Hippocampal formation (tissue), 2 donors: ENCODE measurements at regions not wholly inside any gene's neighbourhood (a gene's known extent, or its start where the extent isn't known, plus 50 kb on each side); places are given as distances from the start of the nearest gene placed in this dataset.

ENCODE experiments used
- DNase-seq, 2 donors: peaks; one replicate each; lab custom pipeline; 2025; lab: John Stamatoyannopoulos, UW

- DNase-seq = no peak
Observed at GRCh38 chr20:58139849-58140786, 88.3 kb downstream of the ANKRD60 start.

- DNase-seq = no peak
Observed at GRCh38 chr20:58138395-58138794, 90.1 kb downstream of the ANKRD60 start.

- no peak for DNase-seq
Observed at GRCh38 chr20:58137651-58138265, 90.7 kb downstream of the ANKRD60 start.

GRCh38 chr20:58137236-58137635 is 91.2 kb downstream of the ANKRD60 start:
- no peak for DNase-seq

- no peak for DNase-seq
Observed at GRCh38 chr20:58136149-58136484, 92.3 kb downstream of the ANKRD60 start.

- no peak for DNase-seq
Observed at GRCh38 chr20:58135441-58136148, 92.9 kb downstream of the ANKRD60 start.

- no peak for DNase-seq
Observed at GRCh38 chr20:58133020-58133808, 95.2 kb downstream of the ANKRD60 start.

- no peak for DNase-seq
Observed at GRCh38 chr20:58131551-58132142, 96.8 kb downstream of the ANKRD60 start.

- no peak for DNase-seq
Observed at GRCh38 chr20:58131151-58131550, 97.3 kb downstream of the ANKRD60 start.

GRCh38 chr20:58130581-58130980 is 97.9 kb downstream of the ANKRD60 start:
- no peak for DNase-seq

- no peak for DNase-seq
Observed at GRCh38 chr20:58130156-58130555, 98.3 kb downstream of the ANKRD60 start.

- no peak for DNase-seq
Observed at GRCh38 chr20:58129721-58130151, 98.7 kb downstream of the ANKRD60 start.

GRCh38 chr20:58128635-58129625 is 99.5 kb downstream of the ANKRD60 start:
- no peak for DNase-seq

- DNase-seq = no peak
Observed at GRCh38 chr20:58127701-58128111, 100.7 kb downstream of the ANKRD60 start.

- DNase-seq = no peak
Observed at GRCh38 chr20:58125726-58126125, 102.7 kb downstream of the ANKRD60 start.

GRCh38 chr20:58117944-58118343 is 110.5 kb downstream of the ANKRD60 start:
- DNase-seq = no peak

- no peak for DNase-seq
Observed at GRCh38 chr20:58116505-58116904, 111.9 kb downstream of the ANKRD60 start.

- DNase-seq = no peak
Observed at GRCh38 chr20:58113716-58114115, 114.7 kb downstream of the ANKRD60 start.

GRCh38 chr20:58112017-58112781 is 116.3 kb downstream of the ANKRD60 start:
- no peak for DNase-seq
